NCI-H526 (cell line): ENCODE measurements at regions not wholly inside any gene's neighbourhood (a gene's known extent, or its start where the extent isn't known, plus 50 kb on each side); places are given as distances from the start of the nearest gene placed in this dataset.

Source experiments
- DNase-seq, 2 experiments: peaks; one replicate each; lab custom pipeline; 2025; lab: John Stamatoyannopoulos, UW

DNA sequence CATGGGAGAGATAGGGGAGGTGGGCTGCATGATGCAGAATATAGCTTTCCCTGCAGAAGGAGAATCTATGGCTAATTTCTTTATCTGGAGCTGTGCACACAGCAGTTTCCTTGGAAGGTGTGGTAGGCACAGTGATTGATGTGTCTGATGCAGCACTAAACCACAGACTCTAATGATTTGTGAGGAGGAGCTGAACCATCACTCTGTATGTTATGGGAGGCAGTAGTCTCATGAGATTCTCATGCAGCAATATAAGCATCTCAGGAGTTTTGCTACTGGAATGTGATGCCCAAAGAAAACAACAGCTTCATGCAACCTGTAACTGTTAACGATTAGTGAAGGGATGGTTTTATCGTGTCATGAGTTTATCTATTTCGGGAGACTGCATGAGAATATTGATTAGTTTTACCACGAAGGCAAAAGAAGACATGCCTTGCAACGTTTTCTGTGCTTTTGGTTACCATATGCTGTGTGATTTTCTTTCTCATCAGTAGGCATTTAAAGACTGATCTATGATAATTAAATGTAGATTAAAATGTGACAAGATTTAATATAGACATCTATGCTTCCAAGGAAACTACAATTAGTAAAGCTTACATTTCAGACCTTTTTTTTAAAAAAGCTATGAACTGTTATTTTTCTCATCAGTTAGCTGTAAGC lies 286.8 kb downstream of the ARL6IP6 start:
- DNase-seq = no peak

DNA sequence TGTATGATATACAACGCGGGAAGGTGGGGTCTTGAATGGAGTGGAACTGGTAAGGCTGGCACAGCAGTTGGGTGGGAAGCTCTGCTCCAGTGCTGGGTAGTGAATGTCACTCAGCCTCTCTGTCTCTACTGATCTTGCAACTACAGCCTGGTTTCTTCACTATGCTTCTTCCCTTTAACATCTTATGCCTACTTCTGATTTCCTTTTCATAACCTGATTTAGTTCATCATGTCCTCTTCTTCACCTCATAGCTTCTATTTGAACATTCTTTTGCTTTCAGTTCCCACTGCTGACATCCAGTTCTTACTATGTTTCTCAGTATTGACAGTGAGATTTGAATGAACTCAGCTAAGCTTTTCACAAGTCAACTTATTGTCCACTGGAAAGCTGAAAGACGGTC lies 286.2 kb downstream of the ARL6IP6 start:
- DNase-seq = no peak

DNA sequence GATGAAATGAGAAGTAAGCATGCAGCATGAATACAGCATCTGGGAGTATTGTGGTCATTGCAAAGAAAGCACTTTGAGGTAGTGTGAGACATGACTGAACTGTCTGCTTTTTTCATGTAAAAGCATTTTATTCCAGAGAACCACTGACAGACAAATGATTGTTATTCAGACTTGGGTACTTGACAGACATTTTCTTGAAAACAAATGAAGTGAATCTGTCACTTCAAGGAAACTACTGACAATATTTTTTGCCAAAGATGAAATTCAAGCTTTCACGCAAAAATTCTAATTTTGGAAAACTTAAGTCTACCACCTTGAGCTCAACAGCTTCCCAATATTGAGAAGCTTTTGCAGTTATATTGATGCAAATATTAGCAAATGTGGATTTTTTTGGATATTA lies 255.7 kb downstream of the ARL6IP6 start:
- no peak for DNase-seq

DNA sequence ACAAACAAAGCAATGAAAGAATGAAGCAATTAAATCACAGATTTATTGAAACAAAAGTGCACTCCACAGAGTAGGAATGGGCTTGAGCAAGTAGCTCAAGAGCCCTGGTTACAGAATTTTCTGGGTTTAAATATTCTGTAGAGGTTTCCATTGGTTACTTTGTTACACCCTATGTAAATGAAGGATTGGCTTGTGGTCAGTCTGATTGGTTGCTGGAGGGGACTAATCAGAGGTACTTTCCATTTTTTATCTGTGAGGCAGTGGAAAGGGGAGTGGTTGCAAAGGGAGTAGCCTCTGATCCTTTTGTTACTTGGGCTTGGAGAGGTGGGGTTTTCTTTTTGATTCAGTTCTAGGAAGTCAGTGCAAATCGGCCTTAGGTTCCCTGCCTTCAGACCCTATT lies 253.3 kb downstream of the ARL6IP6 start:
- DNase-seq = no peak

DNA sequence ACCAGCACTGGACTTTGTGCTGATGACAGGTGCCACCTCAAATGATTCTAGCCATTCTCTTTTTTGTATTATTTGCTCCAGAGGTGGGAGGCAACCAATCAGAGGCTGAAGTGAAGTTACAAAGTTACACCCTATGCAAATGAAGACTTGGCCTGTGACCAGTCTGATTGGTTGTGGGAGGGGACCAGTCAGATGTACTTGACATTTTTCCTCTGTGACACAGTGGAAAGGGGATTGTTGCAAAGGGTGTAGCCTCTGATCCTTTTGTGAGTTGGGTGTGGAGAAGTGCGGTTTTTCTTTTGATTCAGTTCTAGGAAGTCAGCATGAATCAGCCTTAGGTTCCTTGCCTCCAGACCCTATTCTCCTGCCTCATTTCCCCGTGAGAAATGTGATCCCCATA lies 244.0 kb downstream of the ARL6IP6 start:
- no peak for DNase-seq

- no peak for DNase-seq
Measured at GRCh38 chr2:152961351-152961750, 242.9 kb downstream of the ARL6IP6 start.

DNA sequence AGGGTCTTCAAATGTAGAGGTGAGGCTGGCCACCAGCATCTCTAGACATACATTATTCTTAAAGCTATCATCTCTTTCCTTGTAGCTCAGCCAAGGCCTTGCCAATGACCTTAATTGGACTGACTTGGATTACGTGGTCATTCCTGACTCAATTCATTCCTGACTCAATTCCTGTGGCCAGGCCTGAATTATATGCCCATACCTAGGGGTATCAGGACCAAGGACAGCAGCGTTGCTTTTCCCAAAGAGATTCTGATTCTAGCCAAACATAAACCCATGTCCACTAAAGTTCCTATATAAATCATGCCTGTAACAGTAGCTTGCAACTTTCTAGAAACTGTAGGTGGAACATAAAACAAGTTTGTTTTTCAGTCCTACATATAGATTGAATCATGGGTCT lies 231.7 kb downstream of the ARL6IP6 start:
- DNase-seq = no peak

DNA sequence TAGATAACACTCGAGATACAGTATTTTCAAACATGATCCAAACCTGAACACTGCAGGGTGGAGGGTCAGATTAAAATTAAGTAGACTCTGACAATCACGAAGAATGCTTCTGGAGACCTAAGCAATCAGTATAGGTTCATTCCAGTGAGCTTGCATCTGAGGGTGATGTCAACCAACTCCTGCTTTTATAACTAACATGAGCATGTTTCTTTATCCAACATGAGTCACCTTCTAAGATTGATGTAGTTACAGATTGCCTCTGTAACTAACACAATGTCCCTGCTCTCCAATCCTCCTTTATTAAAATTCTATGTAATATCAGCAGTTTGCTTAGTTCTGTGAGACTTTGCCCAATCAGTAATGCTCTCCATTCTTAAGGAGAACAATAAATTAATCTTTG lies 225.7 kb downstream of the ARL6IP6 start:
- no peak for DNase-seq

- DNase-seq = no peak
Measured at GRCh38 chr2:152942940-152943440, 224.6 kb downstream of the ARL6IP6 start.

DNA sequence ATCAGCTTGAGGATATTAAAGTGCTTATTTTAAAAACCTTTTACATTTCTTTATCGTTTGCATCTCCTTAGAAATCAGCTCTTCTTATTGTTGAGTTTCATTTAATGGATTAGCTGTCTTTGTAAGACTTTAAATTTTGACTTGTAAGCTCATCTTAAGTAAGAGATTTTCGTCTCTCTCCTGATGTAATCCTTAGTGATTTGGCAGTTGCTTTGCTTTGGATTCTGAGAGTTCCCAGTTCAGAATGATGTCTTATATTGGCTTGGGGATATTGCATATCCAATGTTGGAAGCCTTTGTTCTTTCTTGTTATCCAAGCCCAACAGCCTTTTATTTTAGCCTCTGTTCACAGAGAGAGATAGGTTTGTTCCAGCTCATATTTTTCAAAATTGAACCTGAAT lies 212.1 kb downstream of the ARL6IP6 start:
- no peak for DNase-seq

DNA sequence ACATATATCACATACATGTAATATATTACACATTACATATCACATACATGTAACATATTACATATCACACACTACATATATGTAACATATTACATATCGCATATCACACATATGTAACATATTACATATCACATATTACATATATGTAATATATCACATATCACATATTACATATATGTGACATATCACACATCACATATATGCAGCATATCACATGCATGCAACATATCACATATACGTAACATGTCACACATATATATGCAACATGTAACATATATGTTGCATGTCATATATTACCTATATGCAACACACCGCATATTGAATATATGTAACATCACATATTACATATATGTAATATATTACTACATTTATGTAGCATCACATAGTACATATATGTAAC lies 211.2 kb downstream of the ARL6IP6 start:
- no peak for DNase-seq

- DNase-seq = peak; percentile 63 to 79
Measured at GRCh38 chr2:152925547-152926448, 207.4 kb downstream of the ARL6IP6 start.

GRCh38 chr2:152924722-152925121 lies 206.3 kb downstream of the ARL6IP6 start:
- no peak for DNase-seq

GRCh38 chr2:152924219-152924618 lies 205.8 kb downstream of the ARL6IP6 start:
- no peak for DNase-seq

GRCh38 chr2:152920846-152921245 lies 202.4 kb downstream of the ARL6IP6 start:
- no peak for DNase-seq

- no peak for DNase-seq
Measured at GRCh38 chr2:152910970-152911369, 192.6 kb downstream of the ARL6IP6 start.

- DNase-seq = no peak
Measured at GRCh38 chr2:152907046-152907445, 188.6 kb downstream of the ARL6IP6 start.

- DNase-seq = no peak
Measured at GRCh38 chr2:152894051-152894450, 175.6 kb downstream of the ARL6IP6 start.

GRCh38 chr2:152890736-152891135 lies 172.3 kb downstream of the ARL6IP6 start:
- DNase-seq = no peak

GRCh38 chr2:152883951-152884487 lies 165.6 kb downstream of the ARL6IP6 start:
- no peak for DNase-seq

- no peak for DNase-seq
Measured at GRCh38 chr2:152881527-152881926, 163.1 kb downstream of the ARL6IP6 start.

DNA sequence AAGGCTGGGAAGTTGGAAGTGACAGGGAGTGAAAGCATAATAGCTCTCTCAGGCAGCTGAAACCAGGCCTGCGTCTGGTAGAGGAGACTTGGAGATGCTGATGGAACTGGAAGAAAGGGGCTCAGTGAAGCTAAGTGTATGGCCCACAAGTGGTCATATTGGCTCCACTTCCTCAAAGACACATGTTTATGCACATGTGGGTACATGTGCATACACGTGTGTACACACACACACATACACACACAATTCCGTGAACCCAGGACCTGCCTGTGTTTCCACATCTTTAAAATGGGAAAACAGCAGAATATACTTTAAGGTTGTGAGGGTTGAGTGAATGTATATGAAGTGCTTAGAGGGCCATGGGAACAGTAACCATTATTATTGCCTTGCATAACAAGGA lies 160.9 kb downstream of the ARL6IP6 start:
- DNase-seq = no peak
